OCI-LY1 (cell line): ENCODE measurements at regions not wholly inside any gene's neighbourhood (a gene's known extent, or its start where the extent isn't known, plus 50 kb on each side); places are given as distances from the start of the nearest gene placed in this dataset.

Source experiments
- H2AFZ ChIP-seq: fragments of 200-600 bp; sonication (generic), shearing (Covaris generic); 2 replicates; pipeline ENCODE4 v1.6.0; 2014; ENCODE audit warnings: antibody characterized with exemption, mild to moderate bottlenecking, low read length
- H3F3A ChIP-seq: fragments of 200-600 bp; sonication (generic), shearing (Covaris generic); 2 replicates; pipeline ENCODE4 v1.6.0; 2014; ENCODE audit warnings: mild to moderate bottlenecking, antibody characterized with exemption, low read length, moderate library complexity; ENCODE audit not compliant: insufficient read depth
- H3K27ac ChIP-seq: fragments of 200-600 bp; sonication (generic); 2 replicates; pipeline ENCODE4 v1.5.1; 2014; ENCODE audit warnings: low read length, mixed run types, mild to moderate bottlenecking, low read depth; ENCODE audit not compliant: poor library complexity, severe bottlenecking
- H3K27me3 ChIP-seq: fragments of 200-600 bp; sonication (generic); 2 replicates; pipeline ENCODE4 v1.6.0; 2014; ENCODE audit warnings: antibody characterized with exemption, mild to moderate bottlenecking, low read length, moderate library complexity; ENCODE audit not compliant: insufficient read depth
- H3K36me3 ChIP-seq: fragments of 200-600 bp; sonication (generic); 2 replicates; pipeline ENCODE4 v1.6.1; 2014; ENCODE audit warnings: mild to moderate bottlenecking, antibody characterized with exemption, low read length, moderate library complexity, mixed read lengths; ENCODE audit not compliant: insufficient read depth
- H3K4me1 ChIP-seq: fragments of 200-600 bp; sonication (generic); 2 replicates; pipeline ENCODE4 v1.5.1; 2014; ENCODE audit warnings: mild to moderate bottlenecking, low read length, moderate library complexity; ENCODE audit not compliant: insufficient read depth, severe bottlenecking
- H3K4me2 ChIP-seq: fragments of 200-600 bp; sonication (generic), shearing (Covaris generic); 2 replicates; pipeline ENCODE4 v1.6.1; 2014; ENCODE audit warnings: low read length
- H3K4me3 ChIP-seq: fragments of 200-600 bp; sonication (generic); 2 replicates; pipeline ENCODE4 v1.5.1; 2014; ENCODE audit warnings: low read length, low read depth, mild to moderate bottlenecking, mixed read lengths; ENCODE audit not compliant: poor library complexity, severe bottlenecking
- H3K79me2 ChIP-seq: fragments of 200-600 bp; shearing (Covaris generic); 2 replicates; pipeline ENCODE4 v1.6.1; 2016; ENCODE audit warnings: mixed run types, low read length, mixed read lengths; ENCODE audit not compliant: insufficient read depth
- H3K9ac ChIP-seq: fragments of 200-600 bp; sonication (generic), shearing (Covaris generic); 2 replicates; pipeline ENCODE4 v1.6.1; 2014; ENCODE audit warnings: mild to moderate bottlenecking, low read length, mixed read lengths
- H3K9me2 ChIP-seq: fragments of 200-600 bp; sonication (generic), shearing (Covaris generic); 2 replicates; pipeline ENCODE4 v1.6.1; 2014; ENCODE audit warnings: low read depth, mild to moderate bottlenecking, low read length, mixed read lengths
- H3K9me3 ChIP-seq: fragments of 200-600 bp; shearing (Covaris generic); 2 replicates; pipeline ENCODE4 v1.6.1; 2014; ENCODE audit warnings: low read length, mixed read lengths
- H4K20me1 ChIP-seq: fragments of 200-600 bp; sonication (generic), shearing (Covaris generic); 2 replicates; pipeline ENCODE4 v1.6.0; 2016; ENCODE audit warnings: mild to moderate bottlenecking, low read length; ENCODE audit not compliant: insufficient read depth
- CTCF ChIP-seq: fragments of 200-600 bp; sonication (generic), shearing (Covaris generic); IDR thresholded peaks from 2 replicates; pipeline ENCODE4 v1.5.1; 2017; ENCODE audit warnings: mild to moderate bottlenecking, antibody characterized with exemption, low read length, moderate library complexity, mixed read lengths
- EZH2 ChIP-seq: fragments of 200-600 bp; sonication (generic), shearing (Covaris generic); IDR thresholded peaks from 2 replicates; pipeline ENCODE4 v1.8.0; 2017; ENCODE audit warnings: borderline replicate concordance, mixed run types, mild to moderate bottlenecking, antibody characterized with exemption, low read length, moderate library complexity, mixed read lengths

GRCh38 chr22:49354516-49355210 is 473.0 kb downstream of the BRD1 start:
- TF ChIP-seq CTCF (no peak), EZH2 (no peak)
- no peaks in the 10 kb centered on the region for H3K79me2 ChIP-seq
- H3K4me2 ChIP-seq: no peak overlapping the region
- H3K9me2 ChIP-seq: no peaks in the 10 kb centered on the region
- H3K4me3 ChIP-seq: no peak overlapping the region
- H2AFZ ChIP-seq: no peak overlapping the region
- no peaks in the 10 kb centered on the region for H3K9me3 ChIP-seq
- H3K4me1 ChIP-seq: peaks cover 6% of the 10 kb centered on the region
- no peaks in the 10 kb centered on the region for H3F3A ChIP-seq
- H3K9ac ChIP-seq: no peak overlapping the region
- H3K27ac ChIP-seq: no peak overlapping the region
- peaks cover 3% of the 10 kb centered on the region; the same call in 1 of the 2 replicates for H3K27me3 ChIP-seq
- no peaks in the 10 kb centered on the region for H3K36me3 ChIP-seq
- H4K20me1 ChIP-seq: no peaks in the 10 kb centered on the region

GRCh38 chr22:49353235-49353634 is 474.4 kb downstream of the BRD1 start:
- no peak for TF ChIP-seq CTCF
- no peak for TF ChIP-seq EZH2
- Histone ChIP-seq H3K4me3 (no peak overlapping the region), H3K79me2 (no peaks in the 10 kb centered on the region), H3K9me3 (no peaks in the 10 kb centered on the region), H3K27me3 (peaks cover 3% of the 10 kb centered on the region; the same call in 1 of the 2 replicates), H3K4me1 (peaks cover 6% of the 10 kb centered on the region), H3K4me2 (no peak overlapping the region), H2AFZ (no peak overlapping the region), H3K9me2 (no peaks in the 10 kb centered on the region), H3K27ac (no peak overlapping the region), H4K20me1 (no peaks in the 10 kb centered on the region), H3K36me3 (no peaks in the 10 kb centered on the region), H3K9ac (no peak overlapping the region), H3F3A (no peaks in the 10 kb centered on the region)

GRCh38 chr22:49352361-49353169 is 475.1 kb downstream of the BRD1 start:
- Histone ChIP-seq H3K4me1 (peaks cover 6% of the 10 kb centered on the region), H3K9ac (no peak overlapping the region), H3K4me3 (no peak overlapping the region), H4K20me1 (no peaks in the 10 kb centered on the region), H3K4me2 (no peak overlapping the region), H3K79me2 (no peaks in the 10 kb centered on the region), H3K9me2 (no peaks in the 10 kb centered on the region), H3K36me3 (no peaks in the 10 kb centered on the region), H2AFZ (no peak overlapping the region), H3K27ac (no peak overlapping the region), H3F3A (no peaks in the 10 kb centered on the region), H3K9me3 (no peaks in the 10 kb centered on the region), H3K27me3 (peaks cover 3% of the 10 kb centered on the region; the same call in 1 of the 2 replicates)
- TF ChIP-seq CTCF (no peak), EZH2 (no peak)
